D721Med (cell line): ENCODE measurements at regions not wholly inside any gene's neighbourhood (a gene's known extent, or its start where the extent isn't known, plus 50 kb on each side); places are given as distances from the start of the nearest gene placed in this dataset.

ENCODE experiments used
- DNase-seq: peaks from one replicate; pipeline ENCODE4 v3.0.0; 2011; ENCODE audit warnings: low spot score; ENCODE audit not compliant: insufficient read length
- FAIRE-seq: peaks from 2 replicates; lab custom pipeline; 2011; peaks lifted over from hg19 to GRCh38; lab: Jason Lieb, UNC
- CTCF ChIP-seq: IDR thresholded peaks from 2 replicates; pipeline ENCODE4 v1.5.1; 2012; ENCODE audit warnings: mild to moderate bottlenecking, control low read depth; ENCODE audit not compliant: insufficient read depth; ENCODE audit errors: missing control alignments

GRCh38 chr13:106008540-106008939 is 526.9 kb downstream of the EFNB2 start:
- DNase-seq (no peak), FAIRE-seq (no peak)
- TF ChIP-seq CTCF: no peak

GRCh38 chr13:106007156-106007555 is 528.3 kb downstream of the EFNB2 start:
- no peak for FAIRE-seq
- DNase-seq: no peak
- no peak for TF ChIP-seq CTCF

- no peak for TF ChIP-seq CTCF
- FAIRE-seq: no peak
These were observed 531.8 kb downstream of the EFNB2 start for GRCh38 chr13:106003651-106004050.

GRCh38 chr13:106001443-106001842 is 534.0 kb downstream of the EFNB2 start:
- FAIRE-seq: no peak

More at GRCh38 chr13:106003651-106004050, 531.8 kb downstream of the EFNB2 start:
- no peak for DNase-seq

GRCh38 chr13:105997581-105998550 is 537.6 kb downstream of the EFNB2 start:
- DNase-seq (no peak), FAIRE-seq (no peak)
- no peak for TF ChIP-seq CTCF

More at GRCh38 chr13:106001443-106001842, 534.0 kb downstream of the EFNB2 start:
- no peak for TF ChIP-seq CTCF
- no peak for DNase-seq

GRCh38 chr13:105996391-105997025 is 539.0 kb downstream of the EFNB2 start:
- TF ChIP-seq CTCF: no peak
- FAIRE-seq: peak; percentile 89
- DNase-seq: no peak
